C4-2B (cell line): ENCODE measurements at regions not wholly inside any gene's neighbourhood (a gene's known extent, or its start where the extent isn't known, plus 50 kb on each side); places are given as distances from the start of the nearest gene placed in this dataset.

ENCODE experiments used
- CTCF ChIP-seq: fragments of 450-650 bp; conservative IDR thresholded peaks from 2 replicates; pipeline ENCODE4 v1.5.1; 2017; ENCODE audit warnings: mild to moderate bottlenecking
- ZFX ChIP-seq: fragments of 450-650 bp; IDR thresholded peaks from 2 replicates; pipeline ENCODE4 v1.6.1; 2017

GRCh38 chr14:53328841-53329240 is 175.7 kb upstream of the DDHD1 start:
- TF ChIP-seq CTCF (no peak), ZFX (no peak)
